ENCODE measurements at regions not wholly inside any gene's neighbourhood (a gene's known extent, or its start where the extent isn't known, plus 50 kb on each side); places are given as distances from the start of the nearest gene placed in this dataset.

- TF ChIP-seq CTCF (IDR thresholded peaks at IDR 0.05) (no peak), POLR2A (IDR thresholded peaks at IDR 0.05) (no peak)
These were observed 1036.9 kb upstream of the TMEFF2 start for GRCh38 chr2:193231634-193232033.

Measured in sigmoid colon (tissue), 3 donors.